GM12878 (cell line): ENCODE measurements at regions not wholly inside any gene's neighbourhood (a gene's known extent, or its start where the extent isn't known, plus 50 kb on each side); places are given as distances from the start of the nearest gene placed in this dataset.

Source experiments
- ATAC-seq: fragments of 200-7000 bp; cut with Tn5 transposase; 3 replicates; pipeline ENCODE4 v1.9.1; 2020; ENCODE audit warnings: mild to moderate bottlenecking, moderate library complexity
- BruUV-seq: library from RNA; stranded (reverse); fragments of 400-500 nt; replicated peaks from 2 replicates; lab custom pipeline; 2021; lab: Mats Ljungman, UMichigan
- CTCF ChIA-PET: fragments of 300-600 bp; sonication (Branson Sonifier 250); formaldehyde crosslinking; extraction: SDS; loops from one replicate; lab custom pipeline; 2021; ENCODE audit warnings: inconsistent platforms; lab: Yijun Ruan, JAX
- POLR2A ChIA-PET: fragments of 350-600 bp; formaldehyde crosslinking; extraction: SDS; loops from one replicate; lab custom pipeline; 2021; ENCODE audit warnings: inconsistent platforms; lab: Charles Lee
- RAD21 ChIA-PET: fragments of 300-600 bp; sonication (Branson Sonifier 250); formaldehyde crosslinking; loops from one replicate; lab custom pipeline; 2023; ENCODE audit warnings: antibody characterized with exemption; ENCODE audit not compliant: unreplicated experiment; lab: Charles Lee
- SMC1A ChIA-PET: fragments of 300-600 bp; sonication (Branson Sonifier 250); formaldehyde crosslinking; loops from one replicate; lab custom pipeline; 2023; ENCODE audit not compliant: unreplicated experiment, uncharacterized antibody; lab: Charles Lee
- DNase-seq: peaks from one replicate; pipeline ENCODE4 v3.0.0-alpha.2; 2011; ENCODE audit warnings: low read depth, low spot score
- FAIRE-seq: peaks from 3 replicates; lab custom pipeline; 2011; peaks lifted over from hg19 to GRCh38; lab: Jason Lieb, UNC
- H2AFZ ChIP-seq: 2 replicates; pipeline ENCODE4 v1.6.0; 2011; ENCODE audit warnings: low read depth, low read length, control low read depth; ENCODE audit not compliant: control insufficient read depth
- H3K27ac ChIP-seq: 2 replicates; pipeline ENCODE4 v1.5.1; 2011; ENCODE audit warnings: control low read depth; ENCODE audit not compliant: control insufficient read depth, insufficient read depth
- H3K27me3 ChIP-seq, 2 experiments: replicated peaks in 1 of 2; 2 replicates each; pipeline versions ENCODE4 v1.6.0 to v1.6.1; 2011; ENCODE audit warnings: low read length in 1 of 2; ENCODE audit not compliant: control insufficient read depth in 2 of 2, insufficient read depth in 2 of 2
- H3K36me3 ChIP-seq, 2 experiments: 2 replicates each; pipeline ENCODE4 v1.5.1; 2011; ENCODE audit warnings: low read length in 1 of 2; ENCODE audit not compliant: control insufficient read depth in 2 of 2, insufficient read depth in 2 of 2
- H3K4me1 ChIP-seq: 2 replicates; pipeline ENCODE4 v1.6.1; 2011; ENCODE audit warnings: mild to moderate bottlenecking, low read length, moderate library complexity, mixed read lengths; ENCODE audit not compliant: control insufficient read depth, insufficient read depth
- H3K4me2 ChIP-seq: 2 replicates; pipeline ENCODE4 v1.6.0; 2011; ENCODE audit warnings: control low read depth; ENCODE audit not compliant: control insufficient read depth, insufficient read depth
- H3K4me3 ChIP-seq: fragments of 200-600 bp; sonication (generic); 2 replicates; pipeline ENCODE4 v1.5.1; 2016
- H3K79me2 ChIP-seq: 2 replicates; pipeline ENCODE4 v1.6.0; 2011; ENCODE audit warnings: low read length; ENCODE audit not compliant: control insufficient read depth, insufficient read depth
- H3K9ac ChIP-seq: 2 replicates; pipeline ENCODE4 v1.8.0; 2011; ENCODE audit warnings: low read length, control low read depth, mixed read lengths; ENCODE audit not compliant: control insufficient read depth, insufficient read depth
- H3K9me3 ChIP-seq: replicated peaks from 3 replicates; pipeline ENCODE4 v1.5.1; 2011; ENCODE audit warnings: mild to moderate bottlenecking, low read length; ENCODE audit not compliant: control insufficient read depth, insufficient read depth
- H4K20me1 ChIP-seq: 2 replicates; pipeline ENCODE4 v1.6.0; 2011; ENCODE audit not compliant: control insufficient read depth, insufficient read depth
- BHLHE40 ChIP-seq, 2 experiments: fragments of 450-650 bp in 1 of 2; IDR thresholded peaks; 2 replicates each; pipeline ENCODE4 v1.6.1; 2011 to 2017; ENCODE audit warnings: low read depth in 2 of 2, borderline replicate concordance in 1 of 2, improper control_type of control experiment in 1 of 2, low read length in 1 of 2, mild to moderate bottlenecking in 1 of 2
- BRCA1 ChIP-seq: IDR thresholded peaks from 2 replicates; pipeline ENCODE4 v1.6.1; 2011; ENCODE audit warnings: low read depth, low read length, improper control_type of control experiment
- CREM ChIP-seq: IDR thresholded peaks from 2 replicates; pipeline ENCODE4 v1.6.1; 2014; ENCODE audit warnings: antibody characterized with exemption, low read depth
- KAT2A ChIP-seq: conservative IDR thresholded peaks from 2 replicates; pipeline ENCODE4 v1.6.1; 2011; ENCODE audit warnings: low read depth, low read length; ENCODE audit not compliant: control insufficient read depth
- LARP7 ChIP-seq: fragments of 450-650 bp; IDR thresholded peaks from 2 replicates; pipeline ENCODE4 v1.6.1; 2017; ENCODE audit warnings: mild to moderate bottlenecking
- MXI1 ChIP-seq: fragments of 150-350 bp; IDR thresholded peaks from 2 replicates; pipeline ENCODE4 v1.6.1; 2011; ENCODE audit warnings: low read depth, mild to moderate bottlenecking, inconsistent platforms, low read length, improper control_type of control experiment
- NFIC ChIP-seq: IDR thresholded peaks from 2 replicates; pipeline ENCODE4 v1.6.1; 2012; ENCODE audit warnings: low read depth, mild to moderate bottlenecking, inconsistent platforms, low read length, moderate library complexity
- TCF3 ChIP-seq: IDR thresholded peaks from 2 replicates; pipeline ENCODE4 v1.6.1; 2012; ENCODE audit warnings: low read depth, mild to moderate bottlenecking, low read length, borderline replicate concordance; ENCODE audit not compliant: insufficient read depth
- WRNIP1 ChIP-seq: IDR thresholded peaks from 2 replicates; pipeline ENCODE4 v1.6.1; 2011; ENCODE audit warnings: low read depth, low read length, improper control_type of control experiment, borderline replicate concordance
- WGBS: methylation state at CpG from one replicate; pipeline ENCODE4 v1.1.6; 2016; ENCODE audit warnings: low lambda C conversion rate; ENCODE audit not compliant: insufficient replicate concordance, insufficient coverage; ENCODE audit errors: missing lambda C conversion rate; 5-methylcytosine and 5-hydroxymethylcytosine counted together
- in situ Hi-C: fragments of 300-500 bp; cut with MboI; formaldehyde crosslinking; loops from 9 replicates; pipeline ENCODE4 v1.14.3; 2018; ENCODE audit warnings: mixed read lengths
- intact Hi-C: fragments of 100-400 bp; cut with micrococcal nuclease; formaldehyde crosslinking; loops from one replicate; pipeline ENCODE4 v1.14.2; 2022; ENCODE audit not compliant: unreplicated experiment
- TF ChIP-seq, protein P1 (sequence below): IDR thresholded peaks from 2 replicates; pipeline ENCODE4 v1.6.1; 2011; ENCODE audit warnings: low read depth, mild to moderate bottlenecking, low read length, moderate library complexity, borderline replicate concordance; ENCODE audit errors: extremely low read depth
- TF ChIP-seq, protein P2 (sequence below): fragments of 450-650 bp; IDR thresholded peaks from 2 replicates; pipeline ENCODE4 v1.6.1; 2017; ENCODE audit warnings: mild to moderate bottlenecking, low read depth, inconsistent platforms; ENCODE audit not compliant: poor library complexity, severe bottlenecking
- TF ChIP-seq, protein P3 (sequence below): fragments of 450-650 bp; IDR thresholded peaks from 2 replicates; pipeline ENCODE4 v1.6.1; 2017; ENCODE audit warnings: borderline replicate concordance
- TF ChIP-seq, protein P4 (sequence below): fragments of 450-650 bp; formaldehyde crosslinking; IDR thresholded peaks from 2 replicates; pipeline ENCODE4 v1.5.0; 2022; ENCODE audit warnings: mild to moderate bottlenecking, missing genetic modification characterization

DNA sequence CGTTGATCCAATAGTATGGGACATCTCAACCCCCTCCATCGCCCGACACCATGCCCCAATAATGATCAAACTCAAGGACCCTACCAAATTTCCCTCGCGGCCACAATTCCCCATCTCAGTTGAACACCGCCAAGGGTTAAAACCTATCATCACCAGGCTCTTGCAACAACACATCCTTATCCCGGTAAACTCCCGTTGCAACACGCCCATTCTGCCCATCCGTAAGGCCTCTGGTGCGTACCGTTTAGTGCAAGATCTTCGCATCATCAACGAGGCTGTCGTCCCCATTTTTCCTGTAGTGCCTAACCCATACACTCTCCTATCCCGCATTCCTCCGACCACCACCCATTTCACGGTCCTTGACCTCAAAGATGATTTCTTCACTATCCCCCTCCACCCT is 960.5 kb downstream of the RPA4 start (continued):
- TF ChIP-seq, protein P1, sequence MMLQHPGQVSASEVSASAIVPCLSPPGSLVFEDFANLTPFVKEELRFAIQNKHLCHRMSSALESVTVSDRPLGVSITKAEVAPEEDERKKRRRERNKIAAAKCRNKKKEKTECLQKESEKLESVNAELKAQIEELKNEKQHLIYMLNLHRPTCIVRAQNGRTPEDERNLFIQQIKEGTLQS: no peak

DNA sequence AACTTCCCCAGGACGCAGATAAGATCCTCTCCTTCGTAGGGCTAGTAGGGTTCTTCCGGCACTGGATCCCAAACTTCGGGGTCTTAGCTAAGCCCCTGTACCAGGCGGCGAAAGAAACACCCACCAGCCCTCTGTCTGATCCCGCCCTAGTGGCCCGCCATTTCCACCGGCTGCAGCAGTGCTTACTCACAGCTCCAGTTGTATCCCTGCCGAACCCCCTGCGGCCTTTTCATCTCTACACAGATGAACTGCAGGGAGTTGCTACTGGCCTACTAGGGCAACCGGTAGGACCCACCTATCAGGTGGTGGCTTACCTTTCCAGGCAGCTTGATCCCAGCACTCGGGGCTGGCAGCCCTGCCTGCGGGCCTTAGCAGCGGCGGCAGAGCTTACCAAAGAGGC is 961.2 kb downstream of the RPA4 start:
- Histone ChIP-seq H3K27ac (no peak overlapping the region), H3K9ac (no peak overlapping the region), H4K20me1 (no peaks in the 10 kb centered on the region), H3K4me3 (no peak overlapping the region), H3K27me3 (no peaks in the 10 kb centered on the region), H3K4me2 (no peak overlapping the region), H3K36me3 (no peaks in the 10 kb centered on the region), H3K9me3 (no peaks in the 10 kb centered on the region; the same call in 2 of the 3 replicates), H3K79me2 (no peaks in the 10 kb centered on the region), H3K4me1 (no peaks in the 10 kb centered on the region), H2AFZ (no peak overlapping the region)
- TF ChIP-seq, protein P2, sequence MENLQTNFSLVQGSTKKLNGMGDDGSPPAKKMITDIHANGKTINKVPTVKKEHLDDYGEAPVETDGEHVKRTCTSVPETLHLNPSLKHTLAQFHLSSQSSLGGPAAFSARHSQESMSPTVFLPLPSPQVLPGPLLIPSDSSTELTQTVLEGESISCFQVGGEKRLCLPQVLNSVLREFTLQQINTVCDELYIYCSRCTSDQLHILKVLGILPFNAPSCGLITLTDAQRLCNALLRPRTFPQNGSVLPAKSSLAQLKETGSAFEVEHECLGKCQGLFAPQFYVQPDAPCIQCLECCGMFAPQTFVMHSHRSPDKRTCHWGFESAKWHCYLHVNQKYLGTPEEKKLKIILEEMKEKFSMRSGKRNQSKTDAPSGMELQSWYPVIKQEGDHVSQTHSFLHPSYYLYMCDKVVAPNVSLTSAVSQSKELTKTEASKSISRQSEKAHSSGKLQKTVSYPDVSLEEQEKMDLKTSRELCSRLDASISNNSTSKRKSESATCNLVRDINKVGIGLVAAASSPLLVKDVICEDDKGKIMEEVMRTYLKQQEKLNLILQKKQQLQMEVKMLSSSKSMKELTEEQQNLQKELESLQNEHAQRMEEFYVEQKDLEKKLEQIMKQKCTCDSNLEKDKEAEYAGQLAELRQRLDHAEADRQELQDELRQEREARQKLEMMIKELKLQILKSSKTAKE: no peak
- TF ChIP-seq NFIC: no peak
- TF ChIP-seq BHLHE40 (IDR thresholded peaks at IDR 0.05; ENCODE audit: borderline replicate concordance in 1 of 2, low read depth in 2 of 2, low read length in 1 of 2): no peak
- TF ChIP-seq, protein P3, sequence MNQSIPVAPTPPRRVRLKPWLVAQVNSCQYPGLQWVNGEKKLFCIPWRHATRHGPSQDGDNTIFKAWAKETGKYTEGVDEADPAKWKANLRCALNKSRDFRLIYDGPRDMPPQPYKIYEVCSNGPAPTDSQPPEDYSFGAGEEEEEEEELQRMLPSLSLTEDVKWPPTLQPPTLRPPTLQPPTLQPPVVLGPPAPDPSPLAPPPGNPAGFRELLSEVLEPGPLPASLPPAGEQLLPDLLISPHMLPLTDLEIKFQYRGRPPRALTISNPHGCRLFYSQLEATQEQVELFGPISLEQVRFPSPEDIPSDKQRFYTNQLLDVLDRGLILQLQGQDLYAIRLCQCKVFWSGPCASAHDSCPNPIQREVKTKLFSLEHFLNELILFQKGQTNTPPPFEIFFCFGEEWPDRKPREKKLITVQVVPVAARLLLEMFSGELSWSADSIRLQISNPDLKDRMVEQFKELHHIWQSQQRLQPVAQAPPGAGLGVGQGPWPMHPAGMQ: no peak
- TF ChIP-seq WRNIP1: no peak
- TF ChIP-seq MXI1: no peak
- TF ChIP-seq CREM: no peak
- no peak for TF ChIP-seq KAT2A
- TF ChIP-seq, protein P4, sequence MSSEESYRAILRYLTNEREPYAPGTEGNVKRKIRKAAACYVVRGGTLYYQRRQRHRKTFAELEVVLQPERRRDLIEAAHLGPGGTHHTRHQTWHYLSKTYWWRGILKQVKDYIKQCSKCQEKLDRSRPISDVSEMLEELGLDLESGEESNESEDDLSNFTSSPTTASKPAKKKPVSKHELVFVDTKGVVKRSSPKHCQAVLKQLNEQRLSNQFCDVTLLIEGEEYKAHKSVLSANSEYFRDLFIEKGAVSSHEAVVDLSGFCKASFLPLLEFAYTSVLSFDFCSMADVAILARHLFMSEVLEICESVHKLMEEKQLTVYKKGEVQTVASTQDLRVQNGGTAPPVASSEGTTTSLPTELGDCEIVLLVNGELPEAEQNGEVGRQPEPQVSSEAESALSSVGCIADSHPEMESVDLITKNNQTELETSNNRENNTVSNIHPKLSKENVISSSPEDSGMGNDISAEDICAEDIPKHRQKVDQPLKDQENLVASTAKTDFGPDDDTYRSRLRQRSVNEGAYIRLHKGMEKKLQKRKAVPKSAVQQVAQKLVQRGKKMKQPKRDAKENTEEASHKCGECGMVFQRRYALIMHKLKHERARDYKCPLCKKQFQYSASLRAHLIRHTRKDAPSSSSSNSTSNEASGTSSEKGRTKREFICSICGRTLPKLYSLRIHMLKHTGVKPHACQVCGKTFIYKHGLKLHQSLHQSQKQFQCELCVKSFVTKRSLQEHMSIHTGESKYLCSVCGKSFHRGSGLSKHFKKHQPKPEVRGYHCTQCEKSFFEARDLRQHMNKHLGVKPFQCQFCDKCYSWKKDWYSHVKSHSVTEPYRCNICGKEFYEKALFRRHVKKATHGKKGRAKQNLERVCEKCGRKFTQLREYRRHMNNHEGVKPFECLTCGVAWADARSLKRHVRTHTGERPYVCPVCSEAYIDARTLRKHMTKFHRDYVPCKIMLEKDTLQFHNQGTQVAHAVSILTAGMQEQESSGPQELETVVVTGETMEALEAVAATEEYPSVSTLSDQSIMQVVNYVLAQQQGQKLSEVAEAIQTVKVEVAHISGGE (CRISPR knock-in tag): no peak
- no peak for TF ChIP-seq TCF3
- no peak for TF ChIP-seq LARP7
- TF ChIP-seq BRCA1: no peak
- RAD21 ChIA-PET: no interaction called here
- in situ Hi-C loops: no loop called here
- POLR2A ChIA-PET: no interaction called here
- no peak for ATAC-seq
- 57% methylated on average over 14 of the region's 16 CpGs for WGBS
- DNase-seq: no peak
- FAIRE-seq: no peak
- CTCF ChIA-PET: no interaction called here
- BruUV-seq: no TSS peak
- SMC1A ChIA-PET: no interaction called here
- intact Hi-C loops: no loop called here
